ENCODE measurements at regions not wholly inside any gene's neighbourhood (a gene's known extent, or its start where the extent isn't known, plus 50 kb on each side); places are given as distances from the start of the nearest gene placed in this dataset.

GRCh38 chr11:8800520-8801110 is 110.4 kb upstream of the AKIP1 start:
- no peak for DNase-seq

- no peak for DNase-seq
These were observed 109.9 kb upstream of the AKIP1 start for GRCh38 chr11:8801121-8801520.

DNA sequence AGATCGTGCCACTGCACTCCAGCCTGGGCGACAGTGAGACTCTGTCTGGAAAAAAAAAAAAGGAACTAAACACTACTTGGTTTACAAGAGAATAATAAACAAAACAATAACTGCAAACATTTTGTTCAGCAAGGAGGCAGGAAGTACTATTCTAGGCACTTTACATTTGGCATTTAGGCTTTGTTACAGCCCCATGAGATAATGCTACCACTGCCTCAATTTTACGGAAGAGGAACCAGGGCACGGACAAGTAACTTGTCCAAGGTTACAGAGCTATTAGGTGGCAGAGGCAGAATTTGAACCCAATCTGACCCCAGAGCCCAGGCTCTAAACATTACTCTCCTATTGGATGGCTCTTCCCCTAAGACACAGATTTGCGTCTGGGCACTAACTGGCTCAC is 108.7 kb upstream of the AKIP1 start:
- no peak for DNase-seq

DNA sequence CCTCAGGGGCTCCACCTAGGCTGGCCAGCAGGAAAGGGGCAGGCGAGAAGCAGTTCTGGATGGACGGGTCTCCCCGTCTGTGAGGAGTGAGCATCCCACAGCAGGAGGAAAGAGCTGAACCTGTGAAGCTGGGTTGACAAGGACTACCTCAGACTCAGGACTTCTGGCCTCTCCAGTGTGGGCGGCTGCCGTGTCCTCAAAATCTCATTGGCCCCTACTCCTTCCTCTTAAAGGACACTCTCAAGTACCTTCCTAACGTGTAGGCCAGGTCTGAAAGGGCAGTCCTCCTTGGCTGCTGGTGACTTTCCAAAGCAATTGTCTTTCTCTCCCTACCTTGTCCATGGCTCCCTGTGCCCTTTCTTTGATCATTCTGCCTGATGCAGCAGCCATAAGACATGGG is 107.0 kb upstream of the AKIP1 start:
- no peak for DNase-seq

- no peak for DNase-seq
These were observed 105.7 kb upstream of the AKIP1 start for GRCh38 chr11:8805296-8805695.

GRCh38 chr11:8806974-8807373 is 104.0 kb upstream of the AKIP1 start:
- no peak for DNase-seq

GRCh38 chr11:8807544-8808225 is 103.3 kb upstream of the AKIP1 start:
- DNase-seq = no peak

- DNase-seq = no peak
These were observed 102.8 kb upstream of the AKIP1 start for GRCh38 chr11:8808226-8808585.

DNA sequence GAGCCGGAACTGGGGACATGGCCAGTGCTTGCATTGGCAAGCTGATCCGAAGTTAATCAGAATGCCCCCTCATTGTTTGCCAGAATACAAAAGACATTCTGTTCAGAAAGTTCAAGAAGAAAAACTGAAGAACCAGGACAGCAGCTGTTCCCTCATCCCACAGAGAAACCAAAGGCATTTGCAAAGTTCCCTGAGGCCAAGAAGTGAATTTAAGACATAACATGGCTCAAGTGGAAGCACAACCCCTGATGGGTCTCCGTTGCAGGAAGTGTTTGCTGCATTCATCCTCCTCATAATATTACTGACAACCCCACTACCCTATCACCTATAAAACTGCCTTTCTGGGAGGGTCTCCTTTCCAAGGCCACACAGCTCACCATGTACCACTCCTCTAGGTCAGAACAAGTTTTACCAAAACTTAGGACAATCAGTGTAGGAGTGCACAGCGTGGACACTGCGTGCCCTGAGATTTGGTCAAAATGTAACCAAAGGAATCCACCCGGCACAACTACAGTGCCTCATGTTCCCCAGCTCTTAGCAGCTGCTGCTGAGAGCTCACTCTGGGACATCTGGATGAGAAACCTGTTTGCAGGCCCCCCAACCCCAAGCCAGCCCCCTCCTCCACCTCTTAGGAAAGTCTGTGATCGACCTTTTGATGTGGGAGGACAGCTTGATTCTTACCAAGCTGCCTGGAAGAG is 101.6 kb upstream of the AKIP1 start:
- DNase-seq = no peak

- no peak for DNase-seq
These were observed 101.0 kb upstream of the AKIP1 start for GRCh38 chr11:8809939-8810539.

DNA sequence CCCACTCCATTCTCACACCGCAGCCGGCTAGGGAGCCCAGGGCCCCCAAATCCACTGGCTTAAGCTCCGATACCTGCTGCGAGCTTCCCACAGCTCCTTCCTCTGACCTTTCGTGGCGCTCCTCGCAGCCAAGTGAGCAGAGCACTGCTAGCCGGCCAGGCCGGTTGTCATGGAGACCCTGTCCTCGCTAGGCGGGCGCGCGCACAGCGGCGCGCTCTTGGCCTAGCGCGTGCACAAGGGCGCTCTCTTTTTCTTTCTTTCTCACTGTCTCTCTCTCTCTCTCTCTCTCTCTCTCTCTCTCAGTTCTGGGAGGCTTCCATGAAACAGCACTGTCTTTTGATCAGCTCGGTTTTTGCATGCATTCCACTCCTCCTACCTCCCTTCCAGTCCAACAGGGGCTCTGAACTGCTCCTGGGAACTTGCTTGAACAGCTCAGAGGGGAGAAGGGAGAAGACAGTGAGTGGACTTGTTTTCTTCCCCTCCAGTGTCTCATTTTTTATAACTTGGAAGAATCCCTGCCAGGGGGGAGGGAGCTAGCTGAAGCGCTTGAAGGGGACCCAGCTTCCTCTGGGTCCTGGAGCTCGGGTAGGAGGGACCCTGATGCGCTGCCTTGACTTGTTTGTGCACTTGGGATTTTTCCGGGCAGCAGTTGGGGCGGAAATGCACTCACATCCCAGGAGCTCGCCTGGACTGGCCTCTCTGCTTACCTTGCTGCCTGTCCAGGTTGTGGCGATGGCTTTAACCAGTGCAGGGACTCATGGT is 100.3 kb upstream of the AKIP1 start:
- peak; percentile 94 for DNase-seq

DNA sequence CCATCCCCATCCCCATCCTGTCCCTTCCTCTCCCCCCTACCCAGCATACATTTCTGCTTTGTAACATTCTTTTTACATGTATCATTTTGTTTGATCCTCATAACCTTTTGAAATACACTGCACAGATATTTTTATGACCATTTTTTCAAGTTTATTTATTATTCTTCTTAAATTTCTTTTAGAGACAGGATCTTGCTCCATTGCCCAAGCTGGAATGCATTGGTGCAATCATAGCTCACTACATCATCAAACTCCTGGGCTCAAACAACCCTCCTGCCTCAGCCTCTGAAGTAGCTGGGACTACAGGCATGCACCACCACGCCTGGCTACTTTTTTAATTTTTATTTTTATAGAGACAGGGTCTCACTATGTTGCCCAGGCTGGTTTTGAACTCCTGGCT is 99.4 kb upstream of the AKIP1 start:
- no peak for DNase-seq

DNA sequence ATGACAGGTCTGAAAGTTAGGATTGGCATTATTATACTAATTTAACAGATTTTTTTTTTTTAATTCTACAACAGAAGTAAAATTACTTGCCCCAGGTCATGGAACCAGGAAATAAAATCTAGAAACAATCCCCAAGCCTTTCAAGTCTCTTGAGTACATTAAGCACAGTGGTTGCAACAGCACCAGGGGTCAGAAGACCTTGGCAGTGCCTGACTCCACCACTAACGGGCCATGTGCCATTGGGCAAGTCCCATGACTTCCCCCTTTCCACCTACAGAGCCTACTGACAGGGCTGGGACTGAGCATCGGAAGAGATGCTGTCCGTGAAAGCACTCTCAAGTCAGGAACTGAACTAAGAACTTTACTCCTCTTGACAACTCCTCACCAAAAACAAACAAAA is 98.6 kb upstream of the AKIP1 start:
- no peak for DNase-seq

DNA sequence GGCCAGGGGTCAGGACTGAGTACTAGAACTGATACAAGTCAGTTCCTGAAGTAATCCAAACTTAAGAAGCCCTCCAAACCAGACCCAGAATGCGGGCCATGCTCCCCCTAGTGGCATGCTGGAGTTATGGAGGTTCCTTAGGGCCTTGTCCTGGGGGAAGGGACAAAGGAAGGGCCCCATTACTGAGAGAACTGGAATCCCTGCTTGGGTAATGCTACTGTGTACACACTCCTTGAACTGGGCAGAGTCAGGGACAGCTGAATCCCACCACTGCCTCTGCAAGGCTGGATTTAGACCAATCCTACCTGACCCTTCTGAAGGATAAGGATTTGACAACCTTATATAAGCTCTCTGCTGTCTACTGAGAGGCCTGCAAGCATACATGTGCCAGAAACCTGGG is 97.3 kb upstream of the AKIP1 start:
- DNase-seq = peak; percentile 91

- DNase-seq = no peak
These were observed 96.6 kb upstream of the AKIP1 start for GRCh38 chr11:8814209-8814922.

GRCh38 chr11:8814923-8815240 is 96.1 kb upstream of the AKIP1 start:
- DNase-seq = no peak

- DNase-seq = no peak
These were observed 92.6 kb upstream of the AKIP1 start for GRCh38 chr11:8818421-8818820.

- no peak for DNase-seq
These were observed 90.6 kb upstream of the AKIP1 start for GRCh38 chr11:8820401-8820800.

GRCh38 chr11:8822469-8822868 is 88.5 kb upstream of the AKIP1 start:
- no peak for DNase-seq

DNA sequence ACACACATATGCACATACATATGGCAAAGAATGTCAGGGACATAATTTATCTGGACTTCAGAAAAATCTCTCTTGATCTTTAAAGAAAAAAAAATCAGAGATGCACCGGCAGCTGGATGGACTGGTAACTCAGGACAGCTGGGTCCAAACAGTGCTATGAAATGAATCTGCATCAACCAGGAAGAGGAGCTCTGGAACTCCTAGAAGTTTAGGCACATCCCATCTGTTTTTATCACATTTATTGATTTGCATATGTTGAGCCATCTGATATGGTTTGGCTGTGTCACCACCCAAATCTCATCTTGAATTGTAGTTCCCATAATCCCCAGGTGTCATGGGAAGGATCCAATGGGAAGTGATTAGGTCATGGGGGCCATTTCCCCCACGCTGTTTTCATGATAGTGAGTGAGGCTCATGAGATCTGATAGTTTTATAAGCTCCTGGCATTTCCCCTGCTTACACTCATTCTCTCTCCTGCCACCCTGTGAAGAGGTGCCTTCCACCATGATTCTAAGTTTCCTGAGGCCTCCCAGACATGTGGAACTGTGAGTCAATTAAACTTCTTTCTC is 87.7 kb upstream of the AKIP1 start:
- no peak for DNase-seq

DNA sequence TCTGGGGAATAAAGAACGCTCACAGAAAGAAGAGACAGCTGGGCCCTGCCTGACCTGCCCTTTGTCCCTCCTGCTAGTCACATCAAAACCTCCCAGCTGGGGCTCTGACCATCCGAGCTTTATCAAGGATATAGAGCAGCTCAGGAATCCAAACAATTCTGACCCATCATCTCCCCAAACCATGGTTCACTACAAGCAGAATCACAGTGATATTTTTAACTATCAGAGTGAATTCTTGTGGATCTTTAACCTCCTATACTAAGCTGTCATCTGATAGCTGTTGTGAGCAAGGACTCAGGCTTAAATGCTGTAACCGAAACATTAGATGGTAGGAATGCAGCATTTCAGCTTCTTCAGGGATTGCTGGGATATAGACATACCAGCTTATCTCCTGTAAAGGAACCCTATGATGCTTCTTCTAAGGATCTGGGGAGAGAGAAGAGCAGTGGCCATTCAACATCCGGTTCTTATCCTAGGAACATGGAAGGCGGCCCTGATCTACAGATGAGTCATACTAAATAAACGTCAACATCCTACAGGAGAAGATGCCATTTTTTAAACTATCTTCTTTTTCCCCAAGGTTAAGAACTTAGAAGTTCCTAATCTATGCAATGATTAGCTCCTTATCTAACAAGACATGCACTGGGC is 84.7 kb upstream of the AKIP1 start:
- peak; percentile 79 for DNase-seq

Data from eye (tissue), 1 donor.